Liver (tissue), 8 donors: ENCODE measurements at regions not wholly inside any gene's neighbourhood (a gene's known extent, or its start where the extent isn't known, plus 50 kb on each side); places are given as distances from the start of the nearest gene placed in this dataset.

Experiments used
- DNase-seq: peaks from one replicate; pipeline ENCODE4 v3.0.0-alpha.2; 2017; ENCODE audit warnings: low spot score
- H3K27ac ChIP-seq, 2 donors: one replicate each; pipeline ENCODE4 v1.7.0; 2013; ENCODE audit warnings: inconsistent platforms in 2 of 2, low read length in 2 of 2, control low read depth in 1 of 2, low read depth in 1 of 2, mild to moderate bottlenecking in 1 of 2
- H3K27me3 ChIP-seq, 4 donors: one replicate each; pipeline versions ENCODE4 v1.6.1 to v1.7.0; 2013; ENCODE audit warnings: low read length in 3 of 4, inconsistent platforms in 1 of 4, mild to moderate bottlenecking in 1 of 4, moderate library complexity in 1 of 4; ENCODE audit not compliant: control insufficient read depth in 4 of 4, insufficient read depth in 4 of 4
- H3K36me3 ChIP-seq, 4 donors: one replicate each; pipeline versions ENCODE4 v1.6.1 to v1.7.0; 2013; ENCODE audit warnings: low read length in 3 of 4, mild to moderate bottlenecking in 3 of 4, low read depth in 1 of 4, moderate library complexity in 1 of 4; ENCODE audit not compliant: control insufficient read depth in 4 of 4, insufficient read depth in 3 of 4
- H3K4me1 ChIP-seq, 4 donors: one replicate each; pipeline versions ENCODE4 v1.6.1 to v1.7.0; 2013; ENCODE audit warnings: low read length in 3 of 4, mild to moderate bottlenecking in 3 of 4, moderate library complexity in 1 of 4; ENCODE audit not compliant: control insufficient read depth in 4 of 4, insufficient read depth in 4 of 4
- H3K4me3 ChIP-seq, 3 donors: one replicate each; pipeline versions ENCODE4 v1.6.1 to v1.7.0; 2013; ENCODE audit warnings: low read length in 3 of 3, control low read depth in 1 of 3, low read depth in 1 of 3, mild to moderate bottlenecking in 1 of 3
- H3K9ac ChIP-seq, 2 donors: one replicate each; pipeline ENCODE4 v1.7.0; 2013; ENCODE audit warnings: low read length in 2 of 2, mild to moderate bottlenecking in 2 of 2, moderate library complexity in 2 of 2, control low read depth in 1 of 2, low read depth in 1 of 2
- H3K9me3 ChIP-seq, 4 donors: one replicate each; pipeline versions ENCODE4 v1.6.1 to v1.7.0; 2013; ENCODE audit warnings: low read length in 3 of 4; ENCODE audit not compliant: control insufficient read depth in 4 of 4
- ATF3 ChIP-seq: IDR thresholded peaks from 2 replicates; pipeline ENCODE4 v1.6.1; 2016; ENCODE audit warnings: antibody characterized with exemption
- CTCF ChIP-seq: fragments of 150-350 bp; IDR thresholded peaks from 2 replicates; pipeline ENCODE4 v1.5.1; 2017; ENCODE audit warnings: improper control_type of control experiment, low read depth, low read length; ENCODE audit not compliant: missing input control
- EGR1 ChIP-seq, 2 donors: IDR thresholded peaks; 2 replicates each; pipeline ENCODE4 v1.6.1; 2016 to 2018; ENCODE audit warnings: antibody characterized with exemption in 2 of 2, low read depth in 2 of 2
- FOXA1 ChIP-seq: IDR thresholded peaks from 2 replicates; pipeline ENCODE4 v1.6.1; 2016; ENCODE audit warnings: antibody characterized with exemption
- FOXA2 ChIP-seq: IDR thresholded peaks from 2 replicates; pipeline ENCODE4 v1.6.1; 2016; ENCODE audit warnings: antibody characterized with exemption
- HNF4A ChIP-seq, 2 donors: conservative IDR thresholded peaks; 2 replicates each; pipeline ENCODE4 v1.6.1; 2016; ENCODE audit warnings: antibody characterized with exemption in 2 of 2, mild to moderate bottlenecking in 2 of 2
- HNF4G ChIP-seq: IDR thresholded peaks from 2 replicates; pipeline ENCODE4 v1.6.1; 2016; ENCODE audit warnings: antibody characterized with exemption
- JUND ChIP-seq, 2 donors: IDR thresholded peaks; 2 replicates each; pipeline ENCODE4 v1.6.1; 2016; ENCODE audit warnings: antibody characterized with exemption in 2 of 2
- MAX ChIP-seq: IDR thresholded peaks from 2 replicates; pipeline ENCODE4 v1.6.1; 2016; ENCODE audit warnings: antibody characterized with exemption
- NR2F2 ChIP-seq: IDR thresholded peaks from 2 replicates; pipeline ENCODE4 v1.6.1; 2016; ENCODE audit warnings: antibody characterized with exemption
- RAD21 ChIP-seq, 2 donors: IDR thresholded peaks; 2 replicates each; pipeline ENCODE4 v1.6.1; 2016; ENCODE audit warnings: antibody characterized with exemption in 2 of 2, mild to moderate bottlenecking in 2 of 2
- RXRA ChIP-seq, 2 donors: IDR thresholded peaks; 2 replicates each; pipeline ENCODE4 v1.6.1; 2017 to 2018; ENCODE audit warnings: antibody characterized with exemption in 2 of 2, mild to moderate bottlenecking in 1 of 2
- SP1 ChIP-seq: IDR thresholded peaks from 2 replicates; pipeline ENCODE4 v1.6.1; 2018; ENCODE audit warnings: antibody characterized with exemption, mild to moderate bottlenecking
- TAF1 ChIP-seq: conservative IDR thresholded peaks from 2 replicates; pipeline ENCODE4 v1.6.1; 2016; ENCODE audit warnings: antibody characterized with exemption, mild to moderate bottlenecking
- YY1 ChIP-seq: IDR thresholded peaks from 2 replicates; pipeline ENCODE4 v1.6.1; 2016; ENCODE audit warnings: antibody characterized with exemption, mild to moderate bottlenecking
- WGBS: extraction: QIAGEN DNeasy Blood & Tissue Kit; methylation state at CpG from one replicate; pipeline ENCODE4 v1.1.7; 2013; 5-methylcytosine and 5-hydroxymethylcytosine counted together
- TF ChIP-seq, protein P1 (sequence below): IDR thresholded peaks from 2 replicates; pipeline ENCODE4 v1.6.1; 2016; ENCODE audit warnings: antibody characterized with exemption
- TF ChIP-seq, protein P2 (sequence below): IDR thresholded peaks from 2 replicates; pipeline ENCODE4 v1.6.1; 2016; ENCODE audit warnings: antibody characterized with exemption, mild to moderate bottlenecking
- donor health status: healthy.
- donor health status: healthy.
- donor health status: healthy.
- donor health status: healthy.
- donor health status: healthy.

DNA sequence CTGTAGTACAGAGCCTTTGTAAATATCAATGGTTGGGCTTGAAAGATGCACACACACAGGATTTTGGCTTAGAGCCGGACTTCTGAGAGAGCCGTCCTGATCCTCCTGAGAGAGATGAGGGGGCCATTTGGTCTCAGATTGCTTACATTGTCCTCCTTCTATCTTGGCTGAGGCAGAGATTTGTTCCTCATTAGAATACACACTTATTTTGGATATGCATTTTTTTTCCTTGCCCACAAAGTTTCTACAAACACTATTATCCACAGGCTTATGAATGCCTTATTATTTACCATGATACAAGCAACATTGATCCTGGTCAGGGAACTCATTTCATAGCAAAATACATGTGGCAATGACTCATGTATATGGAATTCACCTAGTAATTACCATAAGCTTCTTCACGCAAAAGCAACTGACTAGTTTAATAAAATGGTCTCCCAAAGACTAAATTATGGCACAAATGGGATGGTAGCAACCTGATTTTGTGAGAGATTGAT lies 175.3 kb downstream of the MDFIC start:
- no peaks in the 10 kb centered on the region for H3K4me1 ChIP-seq
- no peaks in the 10 kb centered on the region for H3K9me3 ChIP-seq
- H3K36me3 ChIP-seq, result no peaks in the 10 kb centered on the region
- no peaks in the 10 kb centered on the region for H3K27me3 ChIP-seq
- no peak overlapping the region for H3K4me3 ChIP-seq
- 82% methylated on average over 3 of the region's 3 CpGs for WGBS
- H3K9ac ChIP-seq, result no peak overlapping the region
- no peak for DNase-seq
- H3K27ac ChIP-seq, result no peak overlapping the region
- no peak for TF ChIP-seq NR2F2
- no peak for TF ChIP-seq TAF1
- no peak for TF ChIP-seq EGR1 (IDR thresholded peaks at IDR 0.05; ENCODE audit: low read depth in 2 of 2)
- TF ChIP-seq HNF4A (conservative IDR thresholded peaks at IDR 0.05), result no peak
- TF ChIP-seq JUND (IDR thresholded peaks at IDR 0.05), result no peak
- TF ChIP-seq HNF4G, result no peak
- no peak for TF ChIP-seq YY1
- no peak for TF ChIP-seq FOXA1
- TF ChIP-seq RAD21 (IDR thresholded peaks at IDR 0.05), result no peak
- TF ChIP-seq RXRA (IDR thresholded peaks at IDR 0.05), result no peak
- TF ChIP-seq MAX, result no peak
- TF ChIP-seq, protein P1, sequence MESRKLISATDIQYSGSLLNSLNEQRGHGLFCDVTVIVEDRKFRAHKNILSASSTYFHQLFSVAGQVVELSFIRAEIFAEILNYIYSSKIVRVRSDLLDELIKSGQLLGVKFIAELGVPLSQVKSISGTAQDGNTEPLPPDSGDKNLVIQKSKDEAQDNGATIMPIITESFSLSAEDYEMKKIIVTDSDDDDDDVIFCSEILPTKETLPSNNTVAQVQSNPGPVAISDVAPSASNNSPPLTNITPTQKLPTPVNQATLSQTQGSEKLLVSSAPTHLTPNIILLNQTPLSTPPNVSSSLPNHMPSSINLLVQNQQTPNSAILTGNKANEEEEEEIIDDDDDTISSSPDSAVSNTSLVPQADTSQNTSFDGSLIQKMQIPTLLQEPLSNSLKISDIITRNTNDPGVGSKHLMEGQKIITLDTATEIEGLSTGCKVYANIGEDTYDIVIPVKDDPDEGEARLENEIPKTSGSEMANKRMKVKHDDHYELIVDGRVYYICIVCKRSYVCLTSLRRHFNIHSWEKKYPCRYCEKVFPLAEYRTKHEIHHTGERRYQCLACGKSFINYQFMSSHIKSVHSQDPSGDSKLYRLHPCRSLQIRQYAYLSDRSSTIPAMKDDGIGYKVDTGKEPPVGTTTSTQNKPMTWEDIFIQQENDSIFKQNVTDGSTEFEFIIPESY, result no peak
- no peak for TF ChIP-seq FOXA2
- TF ChIP-seq CTCF, result no peak
- TF ChIP-seq ATF3, result no peak

DNA sequence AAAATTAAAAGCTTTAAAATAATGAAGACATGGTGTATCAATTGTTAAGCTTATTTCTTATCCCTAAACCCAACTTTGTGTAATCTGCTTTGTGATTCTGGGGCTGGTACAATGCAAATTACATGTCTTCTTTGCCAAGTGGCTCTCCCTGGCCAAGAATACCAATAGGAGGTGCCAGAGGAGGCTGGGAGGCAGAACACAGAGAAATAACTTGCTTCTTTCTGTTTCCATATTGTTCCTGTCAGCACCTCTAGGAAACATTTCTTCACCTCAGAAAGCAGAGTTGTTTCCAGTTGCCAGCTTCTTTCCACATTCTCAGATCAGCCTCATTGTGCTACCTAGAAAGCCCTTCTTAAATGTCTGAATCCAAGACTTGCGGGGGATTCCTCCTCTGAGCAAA lies 174.4 kb downstream of the MDFIC start:
- no peaks in the 10 kb centered on the region for H3K9me3 ChIP-seq
- DNase-seq, result no peak
- no peaks in the 10 kb centered on the region for H3K36me3 ChIP-seq
- H3K27ac ChIP-seq, result no peak overlapping the region
- no peak overlapping the region for H3K4me3 ChIP-seq
- no peak overlapping the region for H3K9ac ChIP-seq
- TF ChIP-seq JUND (IDR thresholded peaks at IDR 0.05), result no peak
- no peak for TF ChIP-seq EGR1 (IDR thresholded peaks at IDR 0.05; ENCODE audit: low read depth in 2 of 2)
- TF ChIP-seq TAF1, result no peak
- no peak for TF ChIP-seq RAD21 (IDR thresholded peaks at IDR 0.05)
- no peak for TF ChIP-seq FOXA2
- H3K4me1 ChIP-seq, result no peaks in the 10 kb centered on the region
- 100% methylated on average over 1 of the region's 1 CpG for WGBS
- no peaks in the 10 kb centered on the region for H3K27me3 ChIP-seq

DNA sequence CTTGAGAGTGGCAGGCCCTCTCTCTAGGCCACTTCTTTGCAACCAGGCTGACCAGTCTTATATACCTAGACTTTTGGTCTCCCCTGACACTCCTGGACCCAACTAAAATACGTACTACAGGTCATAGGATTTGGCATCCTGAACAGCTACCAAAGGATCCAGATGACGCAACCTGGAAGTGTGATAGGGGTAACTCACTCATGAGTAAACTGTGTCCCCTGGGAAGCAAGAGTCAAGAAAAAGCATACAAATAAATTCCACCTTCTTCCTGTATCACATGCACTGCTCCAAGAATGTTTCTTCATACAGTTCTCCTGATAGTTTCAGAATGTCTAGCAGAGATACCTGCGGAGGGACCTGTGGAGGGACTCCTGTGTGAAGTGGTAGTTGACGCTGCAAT lies 172.3 kb downstream of the MDFIC start:
- peaks cover 0 to 2% (median under 1%) of the 10 kb centered on the region in 4 donors for H3K4me1 ChIP-seq
- TF ChIP-seq CTCF (no peak), FOXA1 (no peak), SP1 (no peak), RAD21 (IDR thresholded peaks at IDR 0.05) (no peak), FOXA2 (no peak), NR2F2 (no peak), MAX (no peak), HNF4A (conservative IDR thresholded peaks at IDR 0.05) (no peak), RXRA (IDR thresholded peaks at IDR 0.05) (no peak), HNF4G (no peak)
- TF ChIP-seq, protein P2, sequence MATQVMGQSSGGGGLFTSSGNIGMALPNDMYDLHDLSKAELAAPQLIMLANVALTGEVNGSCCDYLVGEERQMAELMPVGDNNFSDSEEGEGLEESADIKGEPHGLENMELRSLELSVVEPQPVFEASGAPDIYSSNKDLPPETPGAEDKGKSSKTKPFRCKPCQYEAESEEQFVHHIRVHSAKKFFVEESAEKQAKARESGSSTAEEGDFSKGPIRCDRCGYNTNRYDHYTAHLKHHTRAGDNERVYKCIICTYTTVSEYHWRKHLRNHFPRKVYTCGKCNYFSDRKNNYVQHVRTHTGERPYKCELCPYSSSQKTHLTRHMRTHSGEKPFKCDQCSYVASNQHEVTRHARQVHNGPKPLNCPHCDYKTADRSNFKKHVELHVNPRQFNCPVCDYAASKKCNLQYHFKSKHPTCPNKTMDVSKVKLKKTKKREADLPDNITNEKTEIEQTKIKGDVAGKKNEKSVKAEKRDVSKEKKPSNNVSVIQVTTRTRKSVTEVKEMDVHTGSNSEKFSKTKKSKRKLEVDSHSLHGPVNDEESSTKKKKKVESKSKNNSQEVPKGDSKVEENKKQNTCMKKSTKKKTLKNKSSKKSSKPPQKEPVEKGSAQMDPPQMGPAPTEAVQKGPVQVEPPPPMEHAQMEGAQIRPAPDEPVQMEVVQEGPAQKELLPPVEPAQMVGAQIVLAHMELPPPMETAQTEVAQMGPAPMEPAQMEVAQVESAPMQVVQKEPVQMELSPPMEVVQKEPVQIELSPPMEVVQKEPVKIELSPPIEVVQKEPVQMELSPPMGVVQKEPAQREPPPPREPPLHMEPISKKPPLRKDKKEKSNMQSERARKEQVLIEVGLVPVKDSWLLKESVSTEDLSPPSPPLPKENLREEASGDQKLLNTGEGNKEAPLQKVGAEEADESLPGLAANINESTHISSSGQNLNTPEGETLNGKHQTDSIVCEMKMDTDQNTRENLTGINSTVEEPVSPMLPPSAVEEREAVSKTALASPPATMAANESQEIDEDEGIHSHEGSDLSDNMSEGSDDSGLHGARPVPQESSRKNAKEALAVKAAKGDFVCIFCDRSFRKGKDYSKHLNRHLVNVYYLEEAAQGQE, result no peak
- 91% methylated on average over 4 of the region's 4 CpGs for WGBS

More for the DNA sequence above, 172.3 kb downstream of the MDFIC start:
- no peak overlapping the region for H3K4me3 ChIP-seq
- H3K27ac ChIP-seq, result no peak overlapping the region
- no peaks in the 10 kb centered on the region for H3K9me3 ChIP-seq
- no peaks in the 10 kb centered on the region for H3K27me3 ChIP-seq
- H3K9ac ChIP-seq, result no peak overlapping the region
- H3K36me3 ChIP-seq, result no peaks in the 10 kb centered on the region
- no peak for DNase-seq
